ENCODE measurements at regions not wholly inside any gene's neighbourhood (a gene's known extent, or its start where the extent isn't known, plus 50 kb on each side); places are given as distances from the start of the nearest gene placed in this dataset.

GRCh38 chr4:34138385-34138784, 2105.9 kb downstream of the ARAP2 start:
- no peak for TF ChIP-seq CTCF (IDR thresholded peaks at IDR 0.05)
- TF ChIP-seq POLR2A (IDR thresholded peaks at IDR 0.05; ENCODE audit: low read length) = no peak
